ENCODE measurements at regions not wholly inside any gene's neighbourhood (a gene's known extent, or its start where the extent isn't known, plus 50 kb on each side); places are given as distances from the start of the nearest gene placed in this dataset.
"Not testable (repeated sequence)": the region's sequence is repeated elsewhere in the genome, so short reads cannot be mapped to it uniquely, and the experiment has no call there.

DNA sequence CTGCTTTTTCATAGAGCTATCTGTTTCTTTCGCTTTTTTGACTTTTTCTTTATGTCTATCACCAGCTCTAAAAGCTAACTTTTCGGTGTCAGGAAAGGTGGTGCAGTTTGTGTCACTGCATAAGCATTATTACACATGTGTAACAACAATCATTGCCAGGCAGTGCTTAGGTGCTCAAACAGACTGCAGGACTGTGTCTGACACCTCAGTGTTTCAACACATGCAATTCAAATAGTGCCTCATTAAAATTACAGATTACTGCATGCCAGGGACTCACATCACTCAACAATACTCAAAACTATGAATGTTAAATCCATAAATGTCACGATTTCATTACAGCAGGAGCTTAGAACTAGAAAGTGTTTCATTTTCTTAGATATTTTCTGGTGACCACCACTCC, 265.3 kb upstream of the SMIM30 start:
- DNase-seq (ENCODE audit: low spot score): no peak

DNA sequence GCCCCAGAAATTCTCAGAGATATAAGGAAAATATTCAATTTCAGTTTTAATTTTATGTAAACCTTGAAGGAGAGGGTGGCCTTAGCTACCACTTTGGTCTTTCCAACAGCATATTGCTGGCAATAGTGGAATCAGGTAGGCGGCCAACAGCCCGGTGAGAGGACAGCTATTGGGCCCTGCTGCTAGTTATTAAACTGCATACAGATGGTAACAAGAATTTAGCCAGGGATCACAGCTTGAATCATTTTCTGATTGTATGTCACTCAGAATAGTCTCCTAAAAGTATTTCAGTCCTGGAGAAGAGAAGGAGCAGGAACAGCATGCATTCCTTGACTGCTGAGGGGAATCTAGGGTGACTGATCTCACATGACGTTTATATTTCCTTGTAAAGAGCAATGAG, 261.4 kb upstream of the SMIM30 start:
- DNase-seq (ENCODE audit: low spot score): no peak

DNA sequence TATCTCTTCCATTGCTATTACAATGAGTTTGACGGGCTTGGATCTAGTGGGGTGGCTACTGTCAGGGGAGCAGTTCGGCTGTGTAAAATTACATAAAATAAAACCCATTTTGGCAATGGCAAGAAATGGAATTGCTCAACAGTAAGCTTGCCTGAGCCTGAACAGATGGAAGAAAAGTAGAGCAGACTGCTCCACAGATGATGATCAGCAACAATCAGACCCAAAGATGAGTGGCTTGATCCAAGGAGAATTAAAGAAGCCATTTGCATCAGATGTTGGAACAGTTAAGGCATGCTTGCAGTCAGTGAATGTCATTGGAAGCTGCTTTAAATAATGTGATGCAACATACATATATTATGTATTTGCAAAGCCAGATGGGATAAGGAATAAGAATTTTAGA, 256.6 kb upstream of the SMIM30 start:
- DNase-seq (ENCODE audit: low spot score): peak; percentile 11

DNA sequence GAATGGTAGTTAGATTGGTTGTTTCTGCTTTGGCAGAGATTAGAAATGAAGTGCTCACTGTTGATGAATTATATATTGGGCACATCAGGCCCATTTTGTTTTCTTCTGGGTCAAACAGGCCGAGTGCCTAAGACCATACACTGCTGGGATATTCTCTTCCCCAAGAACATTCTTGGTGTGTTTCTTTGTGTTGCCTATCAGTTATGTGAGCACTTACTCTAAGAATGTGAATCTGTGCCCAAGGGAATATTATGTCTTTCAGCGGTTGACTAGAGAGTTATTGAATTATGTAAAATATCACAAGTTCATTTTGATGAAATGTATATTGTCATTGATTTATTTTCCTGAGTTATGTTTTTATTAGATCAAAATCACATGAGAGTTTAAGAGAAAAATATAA, 255.5 kb upstream of the SMIM30 start:
- no peak for DNase-seq (ENCODE audit: low spot score)

DNA sequence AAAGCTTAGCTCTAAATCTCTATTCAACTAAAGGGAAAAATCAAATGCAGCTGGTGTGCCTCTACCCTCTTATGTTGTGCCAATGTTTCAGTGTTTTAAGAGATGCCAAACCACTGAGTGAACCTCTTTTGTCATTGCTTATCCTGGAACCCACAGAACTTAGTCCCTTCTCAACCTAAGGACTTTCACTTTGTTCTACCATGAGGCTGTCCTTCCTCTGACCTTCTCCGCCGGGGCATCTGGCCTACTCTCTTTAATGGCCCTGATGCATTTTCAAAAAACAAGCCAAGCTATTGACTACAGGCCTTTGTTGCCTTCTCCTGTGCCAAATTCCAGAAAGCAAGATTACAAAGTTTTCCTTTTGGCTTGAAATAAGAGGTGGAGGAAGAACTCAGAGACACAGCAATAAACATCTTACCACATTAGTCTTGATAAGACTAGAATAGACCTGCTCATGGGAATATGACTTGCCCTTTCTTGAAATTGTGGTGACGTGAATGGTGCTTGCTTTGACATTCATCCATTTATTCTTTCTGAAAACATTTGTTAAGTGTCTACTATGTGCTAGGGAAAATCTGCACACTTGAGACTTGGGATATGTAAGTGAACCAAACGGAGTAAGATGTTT, 253.2 kb upstream of the SMIM30 start:
- DNase-seq (ENCODE audit: low spot score): peak; percentile 22

DNA sequence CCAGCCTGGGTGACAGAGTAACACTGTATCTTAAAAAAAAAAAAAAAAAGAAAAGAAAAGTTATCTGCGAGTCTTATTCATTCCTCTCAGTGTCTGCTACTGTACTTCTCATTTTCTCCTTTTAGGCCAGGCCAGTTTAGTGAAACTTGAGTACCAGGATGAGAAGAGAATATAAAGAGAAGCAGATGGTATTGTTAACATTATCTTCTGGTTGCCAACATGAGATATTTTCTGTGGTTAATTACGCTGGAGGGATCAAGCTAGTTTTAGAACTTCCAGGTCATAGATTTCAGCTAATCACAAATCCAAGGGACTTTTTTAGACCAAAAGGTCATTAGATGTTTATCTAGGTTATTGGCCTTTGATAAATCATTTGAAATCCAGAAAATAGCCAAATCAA, 252.6 kb upstream of the SMIM30 start:
- DNase-seq (ENCODE audit: low spot score): no peak

DNA sequence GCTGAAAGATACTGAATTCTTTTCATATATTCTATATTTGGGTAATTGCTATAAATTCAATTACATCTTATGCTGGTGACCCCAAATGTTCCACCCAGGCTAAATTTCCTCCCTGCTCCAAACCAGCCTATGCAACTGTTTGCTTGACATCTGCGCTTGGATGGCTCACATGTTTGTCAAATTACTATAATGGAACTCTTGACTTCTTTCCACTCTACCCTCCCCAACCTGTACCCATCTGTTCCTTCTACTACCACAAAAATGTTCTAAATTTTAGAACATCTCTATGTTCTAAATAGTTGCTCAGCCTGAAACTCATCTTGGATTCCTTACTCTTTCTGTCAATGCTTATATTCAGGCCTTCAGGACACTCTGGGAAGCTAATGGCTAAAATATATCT, 249.9 kb upstream of the SMIM30 start:
- no peak for DNase-seq (ENCODE audit: low spot score)

DNA sequence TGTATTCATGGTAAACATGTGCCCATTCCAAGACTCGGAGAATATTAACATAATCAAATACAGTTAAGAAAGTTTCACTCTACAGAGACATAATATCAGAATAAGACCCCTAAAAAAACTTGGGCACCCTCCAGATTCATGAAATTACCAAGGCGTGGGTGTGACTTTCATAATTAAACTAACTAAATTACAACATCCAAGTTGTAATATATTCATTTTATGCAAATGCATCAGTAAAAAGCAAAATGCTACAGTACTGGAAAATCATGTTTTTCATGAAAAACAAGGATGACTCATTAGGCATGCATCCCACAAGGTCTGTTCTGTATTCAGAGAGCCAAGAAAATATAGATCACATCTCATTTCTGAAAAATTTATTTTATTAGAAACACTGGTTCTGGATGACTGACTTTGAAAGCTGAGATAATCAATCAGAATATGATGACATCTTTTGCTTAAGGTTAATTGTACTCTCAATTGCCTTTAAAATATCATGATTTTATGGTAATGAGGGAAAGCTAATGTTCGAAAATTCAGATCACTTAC, 248.8 kb upstream of the SMIM30 start:
- no peak for DNase-seq (ENCODE audit: low spot score)

DNA sequence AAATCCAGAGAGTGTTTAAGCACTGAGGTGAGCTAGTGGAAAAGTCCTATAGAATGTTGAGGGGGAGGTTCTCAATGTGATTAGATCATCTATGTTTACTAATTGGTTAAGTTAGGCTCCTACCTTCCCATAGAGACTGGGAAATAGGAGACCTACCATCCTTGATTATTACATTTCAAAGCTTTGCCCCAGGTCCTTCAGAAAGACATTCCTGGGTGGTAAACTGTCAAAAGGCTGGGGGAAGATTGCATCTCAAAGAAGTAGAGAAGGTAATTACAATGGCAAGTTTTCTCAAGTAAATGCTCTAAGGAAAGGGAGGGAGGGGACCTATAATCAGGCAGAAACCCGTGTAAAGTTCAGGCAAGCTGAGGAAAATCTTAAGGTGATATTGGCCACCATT, 247.8 kb upstream of the SMIM30 start:
- no peak for DNase-seq (ENCODE audit: low spot score)

DNA sequence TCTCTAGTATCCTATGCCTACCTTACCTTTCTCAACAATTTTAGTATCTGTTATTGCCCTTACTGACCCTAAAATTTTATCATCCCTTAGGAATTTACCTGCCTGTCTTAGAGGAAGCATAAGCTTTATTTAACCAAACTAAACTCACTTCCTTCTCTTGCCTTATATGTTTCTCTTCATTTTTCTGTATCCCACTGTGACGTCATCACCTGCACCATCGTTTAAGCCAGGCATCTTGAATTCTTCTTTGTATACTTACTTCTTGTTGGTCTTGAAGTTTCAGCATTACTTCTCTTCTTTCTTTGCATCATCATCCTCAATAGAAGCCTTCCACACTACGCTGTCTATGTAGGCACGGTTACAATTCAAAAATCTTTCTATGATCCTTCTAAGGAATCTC, 231.0 kb upstream of the SMIM30 start:
- DNase-seq (ENCODE audit: low spot score): no peak

DNA sequence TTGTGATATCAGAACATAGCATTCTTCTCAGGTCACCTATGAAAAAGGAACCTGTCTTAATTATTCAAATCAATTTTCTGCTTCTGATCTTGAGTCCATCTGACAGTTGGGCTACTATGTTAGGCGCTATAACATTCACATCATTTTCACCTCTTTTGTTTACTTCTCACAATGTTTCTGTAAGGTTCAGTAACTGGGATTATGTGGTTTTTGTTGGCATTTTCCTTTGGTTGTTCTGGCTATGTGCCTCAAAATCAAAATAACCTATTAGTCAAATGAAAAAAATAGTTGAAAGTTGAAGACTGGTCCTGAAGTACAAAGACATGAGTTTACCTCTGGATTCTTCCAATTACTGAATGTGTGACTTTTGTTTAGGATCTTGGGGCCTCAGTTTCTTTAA, 221.3 kb upstream of the SMIM30 start:
- no peak for DNase-seq (ENCODE audit: low spot score)

DNA sequence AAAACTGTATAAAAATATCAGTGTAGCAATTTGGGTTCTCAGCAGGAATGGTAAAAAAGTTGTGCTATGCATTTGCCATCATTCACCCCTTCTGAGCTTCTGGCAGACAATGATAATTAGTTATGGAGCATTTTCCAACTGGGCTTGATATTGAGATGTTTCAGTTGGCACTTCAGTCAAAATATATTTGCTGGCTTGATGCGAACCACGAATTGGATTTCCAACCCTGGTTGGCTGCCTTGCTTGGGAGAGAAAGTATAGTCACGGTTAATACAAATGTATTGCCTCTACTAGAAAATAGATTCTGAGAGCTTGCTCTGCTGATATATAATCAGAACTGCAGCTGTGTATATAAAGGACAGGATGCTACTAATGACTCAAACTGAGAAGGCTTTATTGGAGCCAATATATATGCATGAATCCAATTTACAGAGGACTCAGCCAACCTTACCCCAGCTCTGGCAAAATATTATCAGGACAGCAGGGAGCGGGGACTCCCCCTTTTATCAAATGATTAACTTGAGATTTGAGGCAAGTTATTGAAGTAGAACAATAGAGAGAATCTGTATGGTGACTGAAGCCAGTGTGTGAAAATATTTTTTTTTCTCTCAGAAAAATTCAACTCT, 219.8 kb upstream of the SMIM30 start:
- no peak for DNase-seq (ENCODE audit: low spot score)

DNA sequence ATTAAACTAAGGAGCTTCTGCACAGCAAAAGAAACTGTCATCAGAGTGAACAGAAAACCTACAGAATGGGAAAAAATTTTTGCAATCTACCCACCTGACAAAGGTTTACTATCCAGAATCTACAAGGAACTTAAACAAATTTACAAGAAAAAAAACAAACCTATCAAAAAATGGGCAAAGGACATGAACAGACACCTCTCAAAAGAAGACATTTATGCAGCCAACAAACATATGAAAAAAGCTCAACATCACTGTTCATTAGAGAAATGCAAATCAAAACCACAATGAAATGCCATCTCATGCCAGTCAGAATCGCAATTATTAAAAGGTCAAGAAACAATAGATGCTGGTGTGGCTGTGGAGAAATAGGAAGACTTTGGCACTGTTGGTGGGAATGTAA, 218.5 kb upstream of the SMIM30 start:
- not testable (repeated sequence) for DNase-seq (ENCODE audit: low spot score)

DNA sequence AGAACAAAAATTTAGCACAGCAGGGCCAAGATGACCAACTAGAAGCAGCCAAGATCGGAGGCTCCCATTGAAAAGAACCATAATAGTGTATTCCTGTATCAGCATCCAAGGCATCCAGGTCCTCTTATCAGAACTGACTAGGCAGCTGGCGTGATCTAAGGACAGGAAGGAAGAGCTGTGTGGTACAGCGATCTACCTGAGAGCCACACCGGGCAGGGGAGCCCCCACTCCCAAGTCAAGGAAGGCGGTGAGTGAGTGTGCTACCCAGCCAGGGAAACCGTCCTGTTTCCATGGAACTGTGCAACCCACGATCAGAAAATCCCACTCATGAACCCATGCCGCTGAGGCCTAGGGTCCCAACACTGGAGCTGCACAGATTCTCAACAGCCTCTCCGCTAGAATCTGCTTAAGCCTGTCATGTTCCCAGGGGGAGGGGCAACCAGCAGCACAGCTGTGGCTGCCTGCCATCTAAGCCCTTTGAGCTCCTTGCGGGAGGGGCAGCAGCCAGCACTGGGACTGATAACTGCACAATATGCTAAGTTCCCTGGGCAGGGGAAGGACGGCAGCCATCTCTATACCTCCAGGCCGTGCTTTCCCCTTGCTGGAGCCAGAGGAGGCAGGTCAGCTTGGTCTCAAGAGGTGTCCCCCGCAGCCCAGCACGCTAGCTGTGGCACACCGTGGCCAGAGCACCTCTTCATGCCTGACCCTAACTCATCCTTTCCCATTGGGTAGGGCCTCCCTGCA, 213.0 kb upstream of the SMIM30 start:
- DNase-seq (ENCODE audit: low spot score): no peak

DNA sequence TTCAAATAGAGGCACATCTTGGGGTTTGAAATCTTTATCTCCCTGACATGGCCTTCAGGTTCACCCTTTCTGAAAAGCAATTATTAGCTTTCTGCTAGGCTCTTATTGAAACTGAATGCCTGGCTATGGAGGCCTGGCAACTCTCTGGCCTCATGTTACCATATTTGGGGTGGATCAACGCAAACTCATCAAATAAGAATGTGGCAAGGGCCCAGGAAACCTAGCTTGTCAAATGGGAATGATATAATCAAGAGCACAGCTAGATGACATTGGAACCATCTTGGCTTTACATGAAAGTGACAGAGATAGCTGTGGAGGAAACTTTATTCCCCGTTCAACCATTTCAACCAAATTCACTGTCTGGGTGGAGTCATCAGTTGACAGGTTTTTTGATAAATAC, 202.8 kb upstream of the SMIM30 start:
- no peak for DNase-seq (ENCODE audit: low spot score)

DNA sequence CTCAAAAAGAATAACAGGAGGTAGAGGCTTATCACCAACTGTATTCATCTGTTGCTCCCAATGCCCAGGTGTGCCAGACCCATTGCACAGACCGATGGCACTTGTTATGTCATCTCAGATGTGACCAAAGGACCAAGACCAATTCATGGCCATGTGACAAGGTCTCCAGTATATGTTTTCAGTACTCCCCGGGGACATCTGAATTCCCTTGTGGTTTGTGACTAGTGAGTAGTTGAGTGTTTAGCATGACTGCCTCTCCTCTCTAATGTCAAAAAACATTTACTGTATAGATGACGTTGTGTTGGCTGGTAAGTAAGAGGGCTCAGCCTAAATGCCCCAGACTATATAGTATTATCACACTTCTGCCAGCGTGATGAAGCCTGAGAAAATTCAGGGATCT, 202.1 kb upstream of the SMIM30 start:
- DNase-seq (ENCODE audit: low spot score): no peak

DNA sequence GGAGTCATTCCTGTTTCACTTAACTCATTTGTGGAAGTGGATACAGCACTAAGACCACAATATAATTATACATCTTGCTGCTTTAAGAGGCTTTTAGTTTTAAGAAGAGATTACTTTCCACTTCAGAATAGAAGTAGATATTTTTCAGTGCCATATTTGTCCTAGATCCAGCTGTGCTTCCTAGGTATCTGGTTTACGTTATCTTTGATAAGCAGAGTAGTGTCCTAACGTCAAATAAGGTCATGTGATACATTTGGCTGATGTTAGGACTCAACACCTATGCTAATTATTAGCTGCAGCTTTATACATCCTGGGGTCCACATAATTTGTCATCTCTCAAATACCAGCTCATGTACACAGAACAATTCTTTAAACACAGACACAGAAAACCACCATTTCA, 196.2 kb upstream of the SMIM30 start:
- DNase-seq (ENCODE audit: low spot score): no peak

DNA sequence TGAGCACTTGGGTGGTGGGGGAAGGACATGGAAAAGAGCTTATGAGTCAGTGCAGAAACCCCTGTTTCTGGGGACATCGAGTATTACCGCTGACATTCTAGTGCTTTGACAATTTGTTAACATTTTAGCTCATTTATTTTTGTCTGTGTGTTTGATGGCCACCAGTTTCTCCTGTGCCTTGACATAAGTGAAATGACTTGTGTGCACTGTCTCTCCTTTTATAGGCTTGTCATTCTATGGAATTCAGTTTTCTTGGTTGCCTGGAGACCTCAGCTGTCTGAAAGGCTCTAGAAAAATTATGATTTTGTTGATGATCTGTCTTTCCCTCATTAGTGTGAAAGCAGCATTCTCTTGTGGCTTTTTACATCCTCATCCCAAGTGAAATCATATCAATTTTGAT, 190.0 kb upstream of the SMIM30 start:
- no peak for DNase-seq (ENCODE audit: low spot score)

DNA sequence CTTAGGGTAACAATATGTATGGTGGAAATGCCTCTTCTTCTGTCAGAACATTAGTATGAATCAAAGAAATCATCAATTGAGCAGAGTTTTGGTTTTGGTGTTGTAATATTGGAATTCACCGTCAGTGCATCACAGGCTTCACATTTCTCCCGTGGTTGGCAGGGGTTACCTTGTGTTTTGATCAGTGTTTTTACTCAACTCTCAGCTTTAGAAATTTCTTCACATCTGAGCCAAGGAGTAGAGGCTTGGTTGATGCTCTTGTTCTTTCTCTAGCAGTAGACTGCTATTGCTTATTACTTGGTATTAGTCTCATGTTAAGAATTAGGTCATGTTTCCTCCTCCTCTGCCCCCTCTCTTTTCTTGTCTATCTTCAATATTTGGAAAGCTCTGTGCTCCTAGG, 188.8 kb upstream of the SMIM30 start:
- no peak for DNase-seq (ENCODE audit: low spot score)

DNA sequence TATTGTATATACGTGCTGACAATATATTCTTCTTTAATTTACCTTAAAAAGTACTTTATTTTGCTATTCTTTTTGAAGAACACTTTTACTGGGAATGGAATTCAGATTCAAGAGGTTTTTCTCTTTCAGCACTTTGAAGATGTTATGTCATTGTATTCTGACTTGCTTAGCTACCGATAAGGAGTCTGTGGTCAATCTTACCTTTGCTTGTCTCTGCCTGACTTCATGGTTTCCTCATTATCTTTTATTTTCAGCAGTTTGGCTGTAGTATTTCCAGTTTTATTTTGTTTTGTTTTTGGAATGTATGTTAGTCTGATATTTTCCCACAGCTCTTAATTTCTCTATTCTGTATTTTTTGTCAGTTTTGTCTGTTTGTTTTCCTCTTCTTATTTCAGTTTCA, 187.9 kb upstream of the SMIM30 start:
- DNase-seq (ENCODE audit: low spot score): no peak

DNA sequence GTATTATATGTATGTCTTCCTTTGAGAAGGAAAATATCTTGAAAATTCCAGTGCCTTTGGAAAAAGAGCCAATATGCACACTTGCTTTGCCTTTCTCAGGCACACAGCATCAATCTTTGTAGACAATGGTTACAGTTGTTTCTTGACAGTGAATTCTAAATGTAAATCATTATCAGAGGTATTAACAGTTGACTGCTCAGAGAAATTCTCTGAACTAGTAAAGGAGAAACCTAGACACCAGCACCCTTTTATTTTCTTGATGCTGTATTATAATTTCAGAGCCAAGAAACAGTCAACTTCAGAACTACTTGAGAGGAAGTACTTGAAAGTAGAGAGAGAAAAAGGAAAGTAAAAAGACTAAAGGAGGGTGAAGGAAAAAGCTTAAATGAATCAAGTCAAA, 185.8 kb upstream of the SMIM30 start:
- DNase-seq (ENCODE audit: low spot score): no peak

DNA sequence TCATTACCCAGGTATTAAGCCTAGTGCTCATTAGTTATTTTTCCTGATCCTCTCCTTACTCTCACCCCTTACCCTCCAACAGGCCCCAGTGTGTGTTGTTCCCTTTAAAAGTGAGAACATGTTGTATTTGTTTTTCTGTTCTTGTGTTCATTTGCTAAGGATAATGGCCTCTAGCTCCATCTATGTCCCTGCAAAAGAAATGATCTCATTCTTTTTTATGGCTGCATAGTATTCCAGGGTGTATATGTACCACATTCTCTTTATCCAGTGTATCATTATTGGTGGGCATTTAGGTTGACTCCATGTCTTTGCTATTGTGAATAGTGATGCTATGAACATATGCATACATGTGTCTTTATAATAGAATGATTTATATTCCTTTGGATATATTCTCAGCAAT, 185.0 kb upstream of the SMIM30 start:
- DNase-seq (ENCODE audit: low spot score): not testable (repeated sequence)

DNA sequence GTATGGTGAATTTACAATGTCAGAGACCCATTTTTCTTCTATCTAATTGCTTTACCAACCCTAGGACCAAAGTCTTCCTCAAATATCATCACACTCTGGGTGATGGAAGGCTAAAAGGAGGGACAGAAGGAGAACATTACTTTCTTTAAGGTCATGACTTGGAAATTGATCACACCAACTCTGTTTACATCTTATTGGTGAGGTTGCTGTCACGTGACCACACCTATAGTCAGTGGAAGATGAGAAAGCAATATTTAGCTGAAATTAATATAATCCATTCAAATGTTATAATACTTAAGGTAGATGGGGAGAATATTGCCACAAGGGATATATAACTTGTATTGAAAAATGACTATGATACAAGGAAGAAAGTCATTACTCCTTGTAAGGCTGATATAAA, 183.6 kb upstream of the SMIM30 start:
- no peak for DNase-seq (ENCODE audit: low spot score)

Data from pons (tissue), 1 donor.